ENCODE measurements at regions not wholly inside any gene's neighbourhood (a gene's known extent, or its start where the extent isn't known, plus 50 kb on each side); places are given as distances from the start of the nearest gene placed in this dataset.

DNA sequence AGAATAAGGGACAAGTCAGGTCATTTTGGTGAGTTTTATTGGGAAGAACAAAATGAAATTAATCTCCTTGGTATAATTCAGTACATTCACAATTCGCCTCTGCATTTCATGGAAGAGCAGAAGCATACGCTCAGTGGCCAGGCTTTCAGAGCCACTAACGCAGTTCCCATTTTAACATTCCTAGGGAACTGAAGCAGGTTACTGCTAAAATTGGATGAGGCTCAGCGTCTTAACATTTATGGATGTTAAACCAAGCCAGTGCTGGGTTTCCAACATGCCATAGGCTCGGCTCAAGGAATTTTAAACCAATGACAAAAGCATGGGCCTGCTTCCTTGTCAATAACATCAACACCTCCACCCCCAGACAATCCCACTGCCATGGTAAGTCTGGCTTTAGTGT is 172.7 kb upstream of the PRICKLE2 start:
- TF ChIP-seq, protein P1, sequence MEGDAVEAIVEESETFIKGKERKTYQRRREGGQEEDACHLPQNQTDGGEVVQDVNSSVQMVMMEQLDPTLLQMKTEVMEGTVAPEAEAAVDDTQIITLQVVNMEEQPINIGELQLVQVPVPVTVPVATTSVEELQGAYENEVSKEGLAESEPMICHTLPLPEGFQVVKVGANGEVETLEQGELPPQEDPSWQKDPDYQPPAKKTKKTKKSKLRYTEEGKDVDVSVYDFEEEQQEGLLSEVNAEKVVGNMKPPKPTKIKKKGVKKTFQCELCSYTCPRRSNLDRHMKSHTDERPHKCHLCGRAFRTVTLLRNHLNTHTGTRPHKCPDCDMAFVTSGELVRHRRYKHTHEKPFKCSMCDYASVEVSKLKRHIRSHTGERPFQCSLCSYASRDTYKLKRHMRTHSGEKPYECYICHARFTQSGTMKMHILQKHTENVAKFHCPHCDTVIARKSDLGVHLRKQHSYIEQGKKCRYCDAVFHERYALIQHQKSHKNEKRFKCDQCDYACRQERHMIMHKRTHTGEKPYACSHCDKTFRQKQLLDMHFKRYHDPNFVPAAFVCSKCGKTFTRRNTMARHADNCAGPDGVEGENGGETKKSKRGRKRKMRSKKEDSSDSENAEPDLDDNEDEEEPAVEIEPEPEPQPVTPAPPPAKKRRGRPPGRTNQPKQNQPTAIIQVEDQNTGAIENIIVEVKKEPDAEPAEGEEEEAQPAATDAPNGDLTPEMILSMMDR (IDR thresholded peaks at IDR 0.05): no peak
- no peak for TF ChIP-seq POLR2A (IDR thresholded peaks at IDR 0.05)
